ENCODE measurements at regions not wholly inside any gene's neighbourhood (a gene's known extent, or its start where the extent isn't known, plus 50 kb on each side); places are given as distances from the start of the nearest gene placed in this dataset.
"Not testable (repeated sequence)": the region's sequence is repeated elsewhere in the genome, so short reads cannot be mapped to it uniquely, and the experiment has no call there.

DNA sequence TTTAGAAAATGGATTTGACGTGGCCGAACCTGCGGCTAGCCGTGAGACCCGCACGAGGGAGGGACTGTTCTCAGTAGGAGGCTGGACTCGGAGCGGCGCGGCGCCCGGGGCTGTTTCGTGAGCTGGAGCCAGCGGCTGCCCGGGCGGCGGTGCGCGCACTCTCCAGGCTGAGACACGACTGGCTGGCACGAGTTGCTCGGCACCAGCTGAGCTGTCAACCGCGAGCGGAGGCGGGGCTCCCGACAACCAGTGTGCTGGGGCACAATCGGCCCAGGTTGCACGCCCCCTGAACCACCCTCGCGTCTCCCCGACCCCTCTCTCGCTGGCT is 58.5 kb upstream of the NBPF26 start:
- DNase-seq (ENCODE audit: low spot score) = not testable (repeated sequence)

GRCh38 chr1:120668187-120668586 is 55.6 kb upstream of the NBPF26 start:
- not testable (repeated sequence) for DNase-seq (ENCODE audit: low spot score)

Data from RKO (cell line).